ENCODE measurements at regions not wholly inside any gene's neighbourhood (a gene's known extent, or its start where the extent isn't known, plus 50 kb on each side); places are given as distances from the start of the nearest gene placed in this dataset.
"Not testable (repeated sequence)": the region's sequence is repeated elsewhere in the genome, so short reads cannot be mapped to it uniquely, and the experiment has no call there.

DNA sequence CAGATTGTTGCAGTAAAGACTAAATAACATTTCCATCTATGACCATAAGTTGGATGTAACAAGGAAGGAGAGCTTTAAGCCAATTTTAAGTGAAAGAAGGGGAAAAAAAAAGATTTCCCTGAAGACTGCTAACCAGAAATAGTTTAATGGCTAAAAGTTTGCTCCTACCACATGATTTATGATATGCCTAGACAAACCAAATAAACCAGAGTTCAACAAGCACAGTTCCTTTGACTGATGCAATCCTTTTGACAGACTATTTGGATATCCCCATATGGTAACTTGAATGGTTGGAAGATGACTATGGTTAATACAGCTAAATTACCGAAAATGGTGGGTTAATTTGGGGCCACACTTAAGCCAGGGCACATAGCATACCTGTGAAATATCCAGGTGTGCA lies 338.5 kb downstream of the CETN3 start:
- no peak for TF ChIP-seq TAF1 (IDR thresholded peaks at IDR 0.05; ENCODE audit: low read depth, low read length)
- DNase-seq (ENCODE audit: insufficient read length, low spot score) (no peak), FAIRE-seq (no peak)

DNA sequence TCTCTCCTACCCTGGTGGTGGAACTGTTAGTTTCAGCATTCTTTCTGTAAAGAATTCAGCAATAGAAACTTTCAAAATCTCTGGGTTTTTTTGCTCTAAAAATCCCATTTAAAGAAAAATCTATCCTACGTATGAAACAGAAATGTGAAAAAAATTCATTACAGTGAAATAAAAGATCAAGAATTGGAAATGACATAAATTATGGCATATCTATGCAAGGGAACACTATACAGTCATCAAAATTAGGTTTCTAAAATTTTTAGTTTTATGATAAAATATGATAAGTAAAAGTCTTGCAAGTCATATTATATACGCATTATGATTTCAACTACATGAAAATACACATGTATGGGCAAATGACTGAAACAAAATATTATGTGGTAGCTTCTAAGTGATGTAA lies 342.6 kb downstream of the CETN3 start:
- TF ChIP-seq SPI1 (IDR thresholded peaks at IDR 0.05; ENCODE audit: low read depth, low read length) (no peak), POLR2A (IDR thresholded peaks at IDR 0.05; ENCODE audit: low read depth, low read length) (no peak), TAF1 (IDR thresholded peaks at IDR 0.05; ENCODE audit: low read depth, low read length) (no peak), PAX5 (IDR thresholded peaks at IDR 0.05; ENCODE audit: insufficient read depth, low read length, severe bottlenecking) (no peak), POU2F2 (IDR thresholded peaks at IDR 0.05; ENCODE audit: low read depth, low read length) (no peak), POLR2AphosphoS5 (IDR thresholded peaks at IDR 0.05; ENCODE audit: low read depth, low read length) (no peak)
- no peak for FAIRE-seq

DNA sequence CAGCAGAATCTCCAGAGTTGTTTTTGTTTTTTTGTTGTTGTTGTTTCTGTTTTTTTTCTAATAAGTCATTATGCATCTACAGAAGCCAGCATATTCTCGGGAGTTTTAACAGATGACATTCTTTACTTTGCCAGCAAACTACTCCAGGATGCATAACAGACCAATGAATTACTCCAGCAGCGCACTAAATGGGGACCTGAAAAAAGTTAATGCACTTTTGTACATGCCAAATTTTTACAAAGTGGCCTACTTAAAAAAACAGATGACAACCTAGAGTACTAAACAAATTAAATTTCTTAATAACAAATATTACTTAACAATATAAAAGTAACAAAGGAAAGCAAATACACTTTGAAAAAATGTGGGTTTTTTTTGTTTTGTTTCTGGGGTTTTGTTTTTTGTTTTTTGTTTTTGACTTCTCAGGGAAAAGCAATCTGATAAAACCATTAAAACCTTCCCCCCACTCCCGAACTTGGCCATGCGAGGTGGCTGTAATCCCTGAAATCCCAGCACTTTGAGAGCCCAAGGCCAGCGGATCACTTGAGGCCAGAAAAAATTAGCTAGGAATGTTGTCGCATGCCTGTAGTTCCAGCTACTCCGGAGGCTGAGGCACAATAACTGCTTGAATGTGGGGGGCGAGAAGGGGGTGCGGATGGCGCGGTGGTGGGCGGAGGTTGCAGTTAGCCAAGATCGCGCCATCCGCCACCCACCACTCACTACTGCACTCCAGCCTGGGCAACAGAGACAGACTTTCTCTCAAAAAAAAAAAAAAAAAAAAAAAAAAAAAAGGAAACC lies 352.4 kb downstream of the CETN3 start:
- no peak for FAIRE-seq
- no peak for DNase-seq (ENCODE audit: insufficient read length, low spot score)
- no peak for TF ChIP-seq POLR2AphosphoS5 (IDR thresholded peaks at IDR 0.05; ENCODE audit: low read depth, low read length)
- TF ChIP-seq PAX5 (IDR thresholded peaks at IDR 0.05; ENCODE audit: insufficient read depth, low read length, severe bottlenecking) = no peak
- no peak for TF ChIP-seq TAF1 (IDR thresholded peaks at IDR 0.05; ENCODE audit: low read depth, low read length)
- TF ChIP-seq POLR2A (IDR thresholded peaks at IDR 0.05; ENCODE audit: low read depth, low read length) = no peak
- no peak for TF ChIP-seq SPI1 (IDR thresholded peaks at IDR 0.05; ENCODE audit: low read depth, low read length)
- TF ChIP-seq POU2F2 (IDR thresholded peaks at IDR 0.05; ENCODE audit: low read depth, low read length) = no peak

More for the DNA sequence above, 342.6 kb downstream of the CETN3 start:
- no peak for DNase-seq (ENCODE audit: insufficient read length, low spot score)

DNA sequence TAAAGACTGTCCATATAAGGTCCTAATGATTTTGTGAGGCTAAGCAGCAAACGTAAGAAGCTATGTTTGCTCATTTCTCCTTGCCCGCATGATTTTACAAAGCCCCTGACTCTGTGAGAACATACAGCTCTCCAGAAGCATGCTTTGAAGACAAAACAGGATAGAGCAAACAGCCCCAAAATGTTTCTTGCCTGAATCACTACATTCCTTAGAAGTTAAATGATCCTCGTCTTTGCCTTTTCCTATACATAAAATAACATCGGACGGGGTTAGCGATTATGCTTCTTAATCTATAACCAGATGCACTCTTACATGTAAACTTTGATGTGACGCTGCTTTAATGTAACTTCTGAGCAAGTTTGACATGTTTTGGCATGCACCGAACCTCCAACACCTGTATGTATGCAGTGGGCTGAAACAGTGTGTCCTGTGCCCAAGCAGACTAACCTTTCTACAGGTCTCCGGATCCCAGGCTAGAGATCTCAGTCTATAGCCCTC lies 353.7 kb downstream of the CETN3 start:
- TF ChIP-seq SPI1 (IDR thresholded peaks at IDR 0.05; ENCODE audit: low read depth, low read length) (no peak), PAX5 (IDR thresholded peaks at IDR 0.05; ENCODE audit: insufficient read depth, low read length, severe bottlenecking) (no peak), POLR2A (IDR thresholded peaks at IDR 0.05; ENCODE audit: low read depth, low read length) (no peak), POLR2AphosphoS5 (IDR thresholded peaks at IDR 0.05; ENCODE audit: low read depth, low read length) (no peak)
- FAIRE-seq (no peak), DNase-seq (ENCODE audit: insufficient read length, low spot score) (no peak)

DNA sequence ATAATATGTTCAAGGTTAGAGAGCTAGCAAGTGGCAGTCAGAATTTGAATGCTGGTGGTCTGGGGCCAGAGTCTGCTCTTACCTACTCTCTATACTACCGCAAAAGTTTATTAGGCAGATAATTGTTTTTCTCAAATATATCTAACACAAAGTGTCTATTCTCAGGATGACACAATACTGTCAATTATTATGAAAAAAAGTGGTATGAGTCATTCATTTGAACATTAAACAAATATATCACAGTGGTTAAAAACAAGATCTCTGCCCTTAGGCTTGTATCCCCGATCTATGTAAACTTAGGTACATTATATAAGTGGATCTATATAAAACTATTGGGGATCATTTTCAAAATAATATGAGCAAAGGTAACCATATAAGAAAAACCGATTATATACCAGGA lies 354.9 kb downstream of the CETN3 start:
- TF ChIP-seq PAX5 (IDR thresholded peaks at IDR 0.05; ENCODE audit: insufficient read depth, low read length, severe bottlenecking) = no peak
- TF ChIP-seq POU2F2 (IDR thresholded peaks at IDR 0.05; ENCODE audit: low read depth, low read length) = no peak
- no peak for TF ChIP-seq POLR2AphosphoS5 (IDR thresholded peaks at IDR 0.05; ENCODE audit: low read depth, low read length)
- no peak for TF ChIP-seq TAF1 (IDR thresholded peaks at IDR 0.05; ENCODE audit: low read depth, low read length)
- no peak for FAIRE-seq
- DNase-seq (ENCODE audit: insufficient read length, low spot score) = no peak

DNA sequence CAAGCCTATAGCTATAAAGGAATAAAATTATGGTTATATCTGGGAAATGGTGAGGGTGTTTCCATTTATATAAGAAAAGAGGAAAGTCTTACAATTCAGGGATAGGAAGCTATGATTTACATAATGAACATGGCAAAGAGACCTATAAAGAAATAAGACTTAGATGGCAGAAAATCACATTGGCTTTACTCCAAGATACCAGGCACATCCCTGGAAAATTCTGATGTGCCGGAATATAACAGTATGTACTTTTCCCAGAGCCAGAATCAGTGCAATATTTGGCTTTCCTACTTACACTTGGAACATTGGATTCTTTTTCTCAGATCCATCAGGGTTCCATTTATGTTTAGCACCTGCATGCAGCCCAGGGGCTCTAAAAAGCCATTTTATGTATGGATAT lies 357.8 kb downstream of the CETN3 start:
- DNase-seq (ENCODE audit: insufficient read length, low spot score) (no peak), FAIRE-seq (no peak)
- TF ChIP-seq POLR2AphosphoS5 (IDR thresholded peaks at IDR 0.05; ENCODE audit: low read depth, low read length) (no peak), POLR2A (IDR thresholded peaks at IDR 0.05; ENCODE audit: low read depth, low read length) (no peak), POU2F2 (IDR thresholded peaks at IDR 0.05; ENCODE audit: low read depth, low read length) (no peak), TAF1 (IDR thresholded peaks at IDR 0.05; ENCODE audit: low read depth, low read length) (no peak), SPI1 (IDR thresholded peaks at IDR 0.05; ENCODE audit: low read depth, low read length) (no peak), PAX5 (IDR thresholded peaks at IDR 0.05; ENCODE audit: insufficient read depth, low read length, severe bottlenecking) (no peak)

DNA sequence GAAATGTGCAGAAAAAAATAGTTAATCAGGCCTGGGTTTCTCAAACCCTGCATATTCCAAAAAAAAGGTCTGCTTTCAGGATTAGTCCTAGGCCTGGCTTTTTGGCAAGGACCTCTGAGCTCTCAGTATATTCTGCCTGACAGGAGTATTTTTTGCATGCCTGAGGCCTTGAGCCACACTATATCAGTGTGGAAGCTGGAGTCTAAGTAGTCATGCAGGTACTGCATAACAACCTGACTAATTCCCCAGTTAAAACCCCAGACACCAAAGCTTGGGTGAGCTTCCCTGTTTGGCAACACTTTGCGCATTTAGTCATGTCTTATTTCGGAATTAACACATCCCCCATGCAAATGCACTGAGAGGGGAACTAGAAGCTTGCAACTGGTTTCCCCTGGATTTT lies 359.5 kb downstream of the CETN3 start:
- TF ChIP-seq POU2F2 (IDR thresholded peaks at IDR 0.05; ENCODE audit: low read depth, low read length) (no peak), SPI1 (IDR thresholded peaks at IDR 0.05; ENCODE audit: low read depth, low read length) (no peak), POLR2A (IDR thresholded peaks at IDR 0.05; ENCODE audit: low read depth, low read length) (no peak), TAF1 (IDR thresholded peaks at IDR 0.05; ENCODE audit: low read depth, low read length) (no peak)
- FAIRE-seq = no peak
- DNase-seq (ENCODE audit: insufficient read length, low spot score) = no peak

DNA sequence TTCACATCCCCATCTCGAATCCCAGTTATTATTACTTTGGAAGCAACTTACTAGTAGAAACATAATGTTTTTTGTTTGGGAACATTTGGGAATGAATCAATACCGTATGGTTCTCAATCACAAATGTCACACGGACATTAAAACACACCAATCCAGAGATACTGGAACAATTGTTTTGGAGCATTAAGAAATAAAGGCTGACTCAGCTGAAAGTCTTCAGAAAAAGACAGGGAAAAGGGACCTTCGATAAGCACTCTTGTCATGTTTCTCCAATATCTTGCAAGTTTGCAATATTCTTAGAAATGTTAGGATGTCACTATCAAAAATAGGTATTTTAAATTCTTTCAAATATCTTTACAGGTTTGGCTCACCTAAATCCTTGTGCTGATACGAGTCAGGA lies 362.4 kb downstream of the CETN3 start:
- FAIRE-seq (no peak), DNase-seq (ENCODE audit: insufficient read length, low spot score) (no peak)
- TF ChIP-seq POU2F2 (IDR thresholded peaks at IDR 0.05; ENCODE audit: low read depth, low read length) (no peak), POLR2A (IDR thresholded peaks at IDR 0.05; ENCODE audit: low read depth, low read length) (no peak), TAF1 (IDR thresholded peaks at IDR 0.05; ENCODE audit: low read depth, low read length) (no peak), PAX5 (IDR thresholded peaks at IDR 0.05; ENCODE audit: insufficient read depth, low read length, severe bottlenecking) (no peak), POLR2AphosphoS5 (IDR thresholded peaks at IDR 0.05; ENCODE audit: low read depth, low read length) (no peak), SPI1 (IDR thresholded peaks at IDR 0.05; ENCODE audit: low read depth, low read length) (no peak)

DNA sequence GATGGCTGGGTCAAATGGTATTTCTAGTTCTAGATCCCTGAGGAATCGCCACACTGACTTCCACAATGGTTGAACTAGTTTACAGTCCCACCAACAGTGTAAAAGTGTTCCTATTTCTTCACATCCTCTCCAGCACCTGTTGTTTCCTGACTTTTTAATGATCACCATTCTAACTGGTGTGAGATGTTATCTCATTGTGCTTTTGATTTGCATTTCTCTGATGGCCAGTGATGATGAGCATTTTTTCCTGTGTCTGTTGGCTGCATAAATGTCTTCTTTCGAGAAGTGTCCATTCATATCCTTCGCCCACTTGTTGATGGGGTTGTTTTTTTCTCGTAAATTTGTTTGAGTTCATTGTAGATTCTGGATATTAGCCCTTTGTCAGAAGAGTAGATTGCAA lies 369.5 kb downstream of the CETN3 start:
- DNase-seq (ENCODE audit: insufficient read length, low spot score); FAIRE-seq: not testable (repeated sequence)

DNA sequence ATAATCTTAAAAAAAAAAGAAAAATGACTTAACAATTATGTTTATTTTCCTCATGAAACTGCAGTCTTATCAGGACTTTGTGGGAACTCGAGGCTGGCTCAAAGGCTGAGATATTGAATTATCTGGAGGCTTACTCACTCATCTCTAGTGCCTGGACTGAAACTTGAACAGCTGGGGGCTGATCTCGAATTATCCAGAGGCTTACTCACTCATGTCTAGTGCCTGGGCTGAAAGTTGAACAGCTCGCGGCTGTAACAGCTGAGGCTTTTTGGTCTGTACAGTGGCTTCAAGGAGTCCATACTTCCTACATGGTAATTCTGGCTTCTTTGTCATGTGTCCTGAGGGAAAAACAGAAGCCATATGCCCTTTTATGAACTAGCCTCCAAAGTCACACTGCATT lies 371.9 kb downstream of the CETN3 start:
- TF ChIP-seq PAX5 (IDR thresholded peaks at IDR 0.05; ENCODE audit: insufficient read depth, low read length, severe bottlenecking) (no peak), TAF1 (IDR thresholded peaks at IDR 0.05; ENCODE audit: low read depth, low read length) (no peak), POLR2AphosphoS5 (IDR thresholded peaks at IDR 0.05; ENCODE audit: low read depth, low read length) (no peak), SPI1 (IDR thresholded peaks at IDR 0.05; ENCODE audit: low read depth, low read length) (no peak), POU2F2 (IDR thresholded peaks at IDR 0.05; ENCODE audit: low read depth, low read length) (no peak), POLR2A (IDR thresholded peaks at IDR 0.05; ENCODE audit: low read depth, low read length) (no peak)
- FAIRE-seq (no peak), DNase-seq (ENCODE audit: insufficient read length, low spot score) (no peak)
